ENCODE measurements at regions not wholly inside any gene's neighbourhood (a gene's known extent, or its start where the extent isn't known, plus 50 kb on each side); places are given as distances from the start of the nearest gene placed in this dataset.

GRCh38 chr18:65429601-65430000, 321.2 kb upstream of the CDH7 start:
- TF ChIP-seq POLR2A (IDR thresholded peaks at IDR 0.05; ENCODE audit: low read length): no peak
- no peak for TF ChIP-seq GATA1 (IDR thresholded peaks at IDR 0.05; ENCODE audit: low read depth, low read length)
